Karpas-422 (cell line): ENCODE measurements at regions not wholly inside any gene's neighbourhood (a gene's known extent, or its start where the extent isn't known, plus 50 kb on each side); places are given as distances from the start of the nearest gene placed in this dataset.

Experiments
- DNase-seq: peaks from one replicate; pipeline ENCODE4 v3.0.0-alpha.2; 2015
- H2AFZ ChIP-seq: fragments of 200-600 bp; sonication (generic); 2 replicates; pipeline ENCODE4 v1.6.1; 2014; ENCODE audit warnings: antibody characterized with exemption, low read length, mixed read lengths
- H3K27ac ChIP-seq: fragments of 200-600 bp; sonication (generic); 2 replicates; pipeline ENCODE4 v1.5.1; 2014; ENCODE audit warnings: mild to moderate bottlenecking, low read length, moderate library complexity
- H3K27me3 ChIP-seq: fragments of 200-600 bp; sonication (generic); 2 replicates; pipeline ENCODE4 v1.6.1; 2014; ENCODE audit warnings: low read length, mixed read lengths
- H3K36me3 ChIP-seq: fragments of 200-600 bp; sonication (generic); 2 replicates; pipeline ENCODE4 v1.6.1; 2014; ENCODE audit warnings: low read length, mixed read lengths; ENCODE audit not compliant: insufficient read depth
- H3K4me1 ChIP-seq: fragments of 200-600 bp; sonication (generic); 2 replicates; pipeline ENCODE4 v1.6.1; 2014; ENCODE audit warnings: mild to moderate bottlenecking, low read length, mixed read lengths
- H3K4me2 ChIP-seq: fragments of 200-600 bp; sonication (generic); 2 replicates; pipeline ENCODE4 v1.6.1; 2014; ENCODE audit warnings: low read length, low read depth, mild to moderate bottlenecking; ENCODE audit not compliant: poor library complexity, severe bottlenecking
- H3K4me3 ChIP-seq: fragments of 200-600 bp; sonication (generic); 2 replicates; pipeline ENCODE4 v1.5.1; 2014; ENCODE audit warnings: mild to moderate bottlenecking, antibody characterized with exemption, low read length, mixed read lengths
- H3K79me2 ChIP-seq: fragments of 200-600 bp; sonication (generic); 2 replicates; pipeline ENCODE4 v1.6.1; 2014; ENCODE audit warnings: mild to moderate bottlenecking, low read length, mixed read lengths
- H3K9ac ChIP-seq: fragments of 200-600 bp; sonication (generic); 2 replicates; pipeline ENCODE4 v1.6.0; 2014; ENCODE audit warnings: low read length
- H3K9me2 ChIP-seq: fragments of 200-600 bp; sonication (generic), shearing (Covaris generic); replicated peaks from 2 replicates; pipeline ENCODE4 v1.6.0; 2014; ENCODE audit warnings: mild to moderate bottlenecking, low read length, moderate library complexity; ENCODE audit not compliant: insufficient read depth
- H3K9me3 ChIP-seq: fragments of 300-700, 200-600 bp; sonication (generic); 2 replicates; pipeline ENCODE4 v1.6.1; 2014; ENCODE audit warnings: low read length, mixed read lengths
- H4K20me1 ChIP-seq: fragments of 200-600 bp; sonication (generic); 2 replicates; pipeline ENCODE4 v1.6.1; 2014; ENCODE audit warnings: mild to moderate bottlenecking, antibody characterized with exemption, low read length, low read depth; ENCODE audit not compliant: insufficient read depth

GRCh38 chr4:14138106-14138505 is 510.6 kb upstream of the BOD1L1 start:
- no peak overlapping the region for H2AFZ ChIP-seq
- H4K20me1 ChIP-seq: no peaks in the 10 kb centered on the region
- no peaks in the 10 kb centered on the region for H3K4me1 ChIP-seq
- H3K9me3 ChIP-seq: no peaks in the 10 kb centered on the region
- no peak overlapping the region for H3K4me2 ChIP-seq
- H3K4me3 ChIP-seq: no peak overlapping the region
- H3K9me2 ChIP-seq: no peaks in the 10 kb centered on the region
- H3K79me2 ChIP-seq: no peaks in the 10 kb centered on the region
- H3K9ac ChIP-seq: no peak overlapping the region
- H3K36me3 ChIP-seq: no peaks in the 10 kb centered on the region
- H3K27ac ChIP-seq: no peak overlapping the region
- no peaks in the 10 kb centered on the region for H3K27me3 ChIP-seq
- no peak for DNase-seq

- no peaks in the 10 kb centered on the region for H3K9me2 ChIP-seq
- H3K9me3 ChIP-seq: no peaks in the 10 kb centered on the region
- H3K27ac ChIP-seq: no peak overlapping the region
- H2AFZ ChIP-seq: no peak overlapping the region
- H3K4me2 ChIP-seq: no peak overlapping the region
- no peak overlapping the region for H3K4me3 ChIP-seq
- no peaks in the 10 kb centered on the region for H3K36me3 ChIP-seq
- no peaks in the 10 kb centered on the region for H3K27me3 ChIP-seq
- DNase-seq: no peak
- no peaks in the 10 kb centered on the region for H3K79me2 ChIP-seq
- no peaks in the 10 kb centered on the region for H3K4me1 ChIP-seq
- H4K20me1 ChIP-seq: no peaks in the 10 kb centered on the region
- H3K9ac ChIP-seq: no peak overlapping the region
These were observed 516.4 kb upstream of the BOD1L1 start for GRCh38 chr4:14143892-14144291.

GRCh38 chr4:14149176-14150053 is 521.9 kb upstream of the BOD1L1 start:
- Histone ChIP-seq H3K9ac (no peak overlapping the region), H2AFZ (no peak overlapping the region), H3K4me2 (no peak overlapping the region), H3K27ac (no peak overlapping the region), H3K27me3 (no peaks in the 10 kb centered on the region), H3K9me2 (no peaks in the 10 kb centered on the region), H3K4me1 (no peaks in the 10 kb centered on the region), H4K20me1 (no peaks in the 10 kb centered on the region), H3K36me3 (no peaks in the 10 kb centered on the region), H3K9me3 (no peaks in the 10 kb centered on the region), H3K79me2 (no peaks in the 10 kb centered on the region), H3K4me3 (no peak overlapping the region)
- no peak for DNase-seq

GRCh38 chr4:14151101-14151500 is 523.6 kb upstream of the BOD1L1 start:
- DNase-seq: no peak
- Histone ChIP-seq H3K36me3 (no peaks in the 10 kb centered on the region), H3K4me1 (no peaks in the 10 kb centered on the region), H3K9me3 (no peaks in the 10 kb centered on the region), H3K27ac (no peak overlapping the region), H2AFZ (no peak overlapping the region), H4K20me1 (no peaks in the 10 kb centered on the region), H3K4me3 (no peak overlapping the region), H3K27me3 (no peaks in the 10 kb centered on the region), H3K79me2 (no peaks in the 10 kb centered on the region), H3K4me2 (no peak overlapping the region), H3K9ac (no peak overlapping the region), H3K9me2 (no peaks in the 10 kb centered on the region)

GRCh38 chr4:14152834-14153519 is 525.5 kb upstream of the BOD1L1 start:
- H3K9ac ChIP-seq: no peak overlapping the region
- H3K9me2 ChIP-seq: no peaks in the 10 kb centered on the region
- no peaks in the 10 kb centered on the region for H4K20me1 ChIP-seq
- no peak overlapping the region for H3K4me3 ChIP-seq
- H3K27ac ChIP-seq: no peak overlapping the region
- no peaks in the 10 kb centered on the region for H3K4me1 ChIP-seq
- no peaks in the 10 kb centered on the region for H3K9me3 ChIP-seq
- no peak overlapping the region for H2AFZ ChIP-seq
- H3K27me3 ChIP-seq: no peaks in the 10 kb centered on the region
- no peak overlapping the region for H3K4me2 ChIP-seq
- no peaks in the 10 kb centered on the region for H3K36me3 ChIP-seq
- no peaks in the 10 kb centered on the region for H3K79me2 ChIP-seq
- no peak for DNase-seq

GRCh38 chr4:14155803-14156202 is 528.3 kb upstream of the BOD1L1 start:
- Histone ChIP-seq H3K4me3 (no peak overlapping the region), H3K27ac (no peak overlapping the region), H3K27me3 (no peaks in the 10 kb centered on the region), H4K20me1 (no peaks in the 10 kb centered on the region), H3K9ac (no peak overlapping the region), H3K9me3 (no peaks in the 10 kb centered on the region), H2AFZ (no peak overlapping the region), H3K79me2 (no peaks in the 10 kb centered on the region), H3K36me3 (no peaks in the 10 kb centered on the region), H3K9me2 (no peaks in the 10 kb centered on the region), H3K4me2 (no peak overlapping the region), H3K4me1 (no peaks in the 10 kb centered on the region)
- no peak for DNase-seq

- no peaks in the 10 kb centered on the region for H3K4me1 ChIP-seq
- DNase-seq: no peak
- no peaks in the 10 kb centered on the region for H3K9me3 ChIP-seq
- no peaks in the 10 kb centered on the region for H3K27me3 ChIP-seq
- no peak overlapping the region for H3K4me2 ChIP-seq
- H3K36me3 ChIP-seq: no peaks in the 10 kb centered on the region
- no peak overlapping the region for H3K9ac ChIP-seq
- H4K20me1 ChIP-seq: no peaks in the 10 kb centered on the region
- H2AFZ ChIP-seq: no peak overlapping the region
- H3K9me2 ChIP-seq: no peaks in the 10 kb centered on the region
- no peak overlapping the region for H3K27ac ChIP-seq
- H3K4me3 ChIP-seq: no peak overlapping the region
- no peaks in the 10 kb centered on the region for H3K79me2 ChIP-seq
These were observed 529.7 kb upstream of the BOD1L1 start for GRCh38 chr4:14157262-14157661.

GRCh38 chr4:14165222-14165920 is 537.8 kb upstream of the BOD1L1 start:
- Histone ChIP-seq H3K27ac (no peak overlapping the region), H3K79me2 (no peaks in the 10 kb centered on the region), H4K20me1 (no peaks in the 10 kb centered on the region), H3K36me3 (no peaks in the 10 kb centered on the region), H3K4me3 (no peak overlapping the region), H3K27me3 (no peaks in the 10 kb centered on the region), H3K9ac (no peak overlapping the region), H3K4me2 (no peak overlapping the region), H3K9me2 (no peaks in the 10 kb centered on the region), H3K9me3 (no peaks in the 10 kb centered on the region), H3K4me1 (peaks cover 9% of the 10 kb centered on the region), H2AFZ (no peak overlapping the region)
- DNase-seq: peak; percentile 52
